H1 (cell line): ENCODE measurements at regions not wholly inside any gene's neighbourhood (a gene's known extent, or its start where the extent isn't known, plus 50 kb on each side); places are given as distances from the start of the nearest gene placed in this dataset.

ENCODE experiments used
- CTCF ChIA-PET: fragments of 300-600 bp; sonication (Branson Sonifier 250); formaldehyde crosslinking; loops from one replicate; lab custom pipeline; 2021; ENCODE audit not compliant: partially characterized antibody; lab: Charles Lee
- POLR2A ChIA-PET: fragments of 300-600 bp; sonication (Branson Sonifier 250); formaldehyde crosslinking; loops from one replicate; lab custom pipeline; 2021; ENCODE audit warnings: inconsistent platforms; ENCODE audit not compliant: partially characterized antibody; lab: Charles Lee
- DNase-seq, 2 experiments: peaks; one replicate each; pipeline versions ENCODE4 v3.0.0 to v3.0.0-alpha.2; 2010 to 2022; ENCODE audit warnings: low spot score in 2 of 2, low read depth in 1 of 2, mixed read lengths in 1 of 2
- FAIRE-seq: peaks from 2 replicates; lab custom pipeline; 2011; peaks lifted over from hg19 to GRCh38; lab: Jason Lieb, UNC
- H2AFZ ChIP-seq: 2 replicates; pipeline ENCODE4 v1.8.1; 2012; ENCODE audit warnings: low read length, inconsistent platforms
- H2AK5ac ChIP-seq: 2 replicates; pipeline ENCODE4 v1.6.1; 2013; ENCODE audit warnings: low read depth, low read length
- H2BK120ac ChIP-seq: replicated peaks from 2 replicates; pipeline ENCODE3; 2013; ENCODE audit warnings: low read depth, low read length, inconsistent platforms
- H2BK12ac ChIP-seq: 2 replicates; pipeline ENCODE4 v1.6.1; 2013; ENCODE audit warnings: low read depth, low read length
- H2BK15ac ChIP-seq: 2 replicates; pipeline ENCODE4 v1.6.1; 2013; ENCODE audit warnings: low read length
- H2BK20ac ChIP-seq: 2 replicates; pipeline ENCODE4 v1.6.1; 2013; ENCODE audit warnings: low read length
- H2BK5ac ChIP-seq: 2 replicates; pipeline ENCODE4 v1.6.1; 2013; ENCODE audit warnings: low read depth, low read length
- H3K14ac ChIP-seq: 2 replicates; pipeline ENCODE4 v1.6.1; 2013; ENCODE audit warnings: inconsistent platforms; ENCODE audit not compliant: insufficient read length
- H3K18ac ChIP-seq: 2 replicates; pipeline ENCODE4 v1.6.1; 2013; ENCODE audit warnings: low read length; ENCODE audit errors: extremely low read depth
- H3K23ac ChIP-seq: 2 replicates; pipeline ENCODE4 v1.6.1; 2013; ENCODE audit warnings: inconsistent platforms; ENCODE audit not compliant: insufficient read length
- H3K23me2 ChIP-seq: 2 replicates; pipeline ENCODE4 v1.6.1; 2013; ENCODE audit warnings: low read depth, low read length
- H3K27ac ChIP-seq: 2 replicates; pipeline ENCODE4 v1.6.1; 2011; ENCODE audit warnings: low read depth, low read length, inconsistent platforms
- H3K27me3 ChIP-seq, 4 experiments: replicated peaks in 1 of 4; 1 replicate in 1 of 4; 2 replicates in 3 of 4; pipeline versions ENCODE4 v1.6.1 to v1.8.1; 2011 to 2013; ENCODE audit warnings: low read length in 3 of 4, mild to moderate bottlenecking in 3 of 4, inconsistent platforms in 2 of 4, mixed read lengths in 2 of 4, moderate library complexity in 1 of 4; ENCODE audit not compliant: control insufficient read depth in 3 of 4, insufficient read depth in 3 of 4; ENCODE audit errors: extremely low read depth in 1 of 4
- H3K36me3 ChIP-seq, 4 experiments: 2 replicates each; pipeline versions ENCODE4 v1.6.1 to v1.8.1; 2011 to 2013; ENCODE audit warnings: mild to moderate bottlenecking in 4 of 4, low read length in 3 of 4, moderate library complexity in 2 of 4, control low read depth in 1 of 4, inconsistent platforms in 1 of 4; ENCODE audit not compliant: insufficient read depth in 4 of 4, control insufficient read depth in 2 of 4
- H3K4ac ChIP-seq: replicated peaks from 2 replicates; pipeline ENCODE3; 2013; ENCODE audit warnings: low read length, low read depth, mixed read lengths, inconsistent platforms; ENCODE audit not compliant: insufficient read length
- H3K4me1 ChIP-seq, 4 experiments: replicated peaks in 1 of 4; 1 replicate in 1 of 4; 2 replicates in 3 of 4; pipeline versions ENCODE4 v1.6.1 to v1.8.1; 2011 to 2013; ENCODE audit warnings: low read length in 3 of 4, inconsistent platforms in 2 of 4, mixed read lengths in 1 of 4; ENCODE audit not compliant: insufficient read depth in 4 of 4, control insufficient read depth in 3 of 4
- H3K4me2 ChIP-seq, 2 experiments: 2 replicates each; pipeline versions ENCODE4 v1.6.1 to v1.8.1; 2011 to 2013; ENCODE audit warnings: low read depth in 2 of 2, low read length in 2 of 2, control low read depth in 1 of 2, inconsistent platforms in 1 of 2, mild to moderate bottlenecking in 1 of 2; ENCODE audit not compliant: insufficient read depth in 1 of 2
- H3K4me3 ChIP-seq, 4 experiments: fragments of 200-600, 300-600 bp in 1 of 4; sonication (generic), shearing (Covaris generic), sonication (Bioruptor Twin) in 1 of 4; 2 replicates each; pipeline versions ENCODE4 v1.5.1 to v1.8.1; 2011 to 2016; ENCODE audit warnings: low read length in 4 of 4, low read depth in 3 of 4, control low read depth in 2 of 4, inconsistent platforms in 2 of 4, mild to moderate bottlenecking in 2 of 4, mixed read lengths in 1 of 4, moderate library complexity in 1 of 4; ENCODE audit not compliant: insufficient read depth in 2 of 4; ENCODE audit errors: extremely low read depth in 1 of 4
- H3K56ac ChIP-seq: replicated peaks from 2 replicates; pipeline ENCODE3; 2013; ENCODE audit warnings: low read depth, mild to moderate bottlenecking, mixed read lengths, low read length, inconsistent platforms; ENCODE audit not compliant: insufficient read length
- H3K79me1 ChIP-seq: 2 replicates; pipeline ENCODE4 v1.6.1; 2013; ENCODE audit warnings: low read depth, low read length, control low read depth
- H3K79me2 ChIP-seq, 2 experiments: 2 replicates each; pipeline versions ENCODE4 v1.6.1 to v1.8.1; 2012 to 2013; ENCODE audit warnings: low read length in 2 of 2, mild to moderate bottlenecking in 2 of 2, inconsistent platforms in 1 of 2; ENCODE audit not compliant: insufficient read depth in 2 of 2, control insufficient read depth in 1 of 2
- H3K9ac ChIP-seq, 4 experiments: replicated peaks in 1 of 4; 1 replicate in 1 of 4; 2 replicates in 3 of 4; pipeline versions ENCODE4 v1.6.1 to v1.8.1; 2011 to 2013; ENCODE audit warnings: low read depth in 3 of 4, low read length in 3 of 4, control low read depth in 2 of 4, mild to moderate bottlenecking in 2 of 4, moderate library complexity in 2 of 4, inconsistent platforms in 1 of 4; ENCODE audit errors: extremely low read depth in 1 of 4
- H3K9me3 ChIP-seq, 2 experiments: 2 replicates each; pipeline versions ENCODE4 v1.6.1 to v1.8.1; 2012 to 2013; ENCODE audit warnings: mild to moderate bottlenecking in 2 of 2, moderate library complexity in 2 of 2, control low read depth in 1 of 2, inconsistent platforms in 1 of 2, low read depth in 1 of 2, low read length in 1 of 2, mixed read lengths in 1 of 2; ENCODE audit not compliant: insufficient read depth in 2 of 2
- H4K20me1 ChIP-seq, 2 experiments: replicated peaks in 1 of 2; 2 replicates each; pipeline versions ENCODE3 to v1.8.1; 2011 to 2013; ENCODE audit warnings: inconsistent platforms in 2 of 2, low read length in 2 of 2, mild to moderate bottlenecking in 1 of 2; ENCODE audit not compliant: insufficient read depth in 2 of 2, control insufficient read depth in 1 of 2
- H4K5ac ChIP-seq: 2 replicates; pipeline ENCODE4 v1.6.1; 2013; ENCODE audit warnings: low read length, low read depth, mixed read lengths, inconsistent platforms; ENCODE audit not compliant: insufficient read length
- H4K8ac ChIP-seq: 2 replicates; pipeline ENCODE4 v1.8.0; 2013; ENCODE audit warnings: mild to moderate bottlenecking, moderate library complexity, low read length, inconsistent platforms; ENCODE audit not compliant: insufficient read depth; ENCODE audit errors: extremely low read depth
- H4K91ac ChIP-seq: replicated peaks from 2 replicates; pipeline ENCODE3; 2013; ENCODE audit warnings: low read length, mixed read lengths, inconsistent platforms; ENCODE audit not compliant: insufficient read length
- ATF2 ChIP-seq: IDR thresholded peaks from 2 replicates; pipeline ENCODE4 v1.6.1; 2012; ENCODE audit warnings: low read length, inconsistent platforms
- BCL11A ChIP-seq, 2 experiments: IDR thresholded peaks; one replicate each; pipeline ENCODE4 v1.6.1; 2011; ENCODE audit warnings: low read depth in 2 of 2, low read length in 2 of 2, mild to moderate bottlenecking in 2 of 2
- CTBP2 ChIP-seq: IDR thresholded peaks from 2 replicates; pipeline ENCODE4 v1.7.0; 2011; ENCODE audit warnings: borderline replicate concordance, mild to moderate bottlenecking, moderate library complexity, mixed read lengths, low read length; ENCODE audit not compliant: insufficient read depth, insufficient read length
- EZH2 ChIP-seq: fragments of 200-600 bp; sonication (generic); IDR thresholded peaks from 2 replicates; pipeline ENCODE4 v1.7.1; 2012; ENCODE audit warnings: low read depth, mild to moderate bottlenecking, moderate library complexity, low read length, inconsistent platforms; ENCODE audit not compliant: severe bottlenecking
- JUND ChIP-seq: IDR thresholded peaks from 2 replicates; pipeline ENCODE4 v1.6.1; 2011; ENCODE audit warnings: mild to moderate bottlenecking, improper control_type of control experiment, low read length
- POLR2AphosphoS5 ChIP-seq: IDR thresholded peaks from 2 replicates; pipeline ENCODE4 v1.6.1; 2011; ENCODE audit warnings: low read depth, low read length
- POU5F1 ChIP-seq: IDR thresholded peaks from 2 replicates; pipeline ENCODE4 v1.6.1; 2011; ENCODE audit warnings: low read depth, mild to moderate bottlenecking, low read length, moderate library complexity
- RXRA ChIP-seq: IDR thresholded peaks from 2 replicates; pipeline ENCODE4 v1.6.1; 2011; ENCODE audit warnings: low read depth, mild to moderate bottlenecking, low read length, moderate library complexity; ENCODE audit not compliant: insufficient read depth
- SP2 ChIP-seq: IDR thresholded peaks from 2 replicates; pipeline ENCODE4 v1.6.1; 2012; ENCODE audit warnings: mild to moderate bottlenecking, low read length, inconsistent platforms
- TBP ChIP-seq: IDR thresholded peaks from 2 replicates; pipeline ENCODE4 v1.6.1; 2011; ENCODE audit warnings: low read depth, low read length, improper control_type of control experiment
- WGBS, 2 experiments: shearing (Covaris generic) in 1 of 2; methylation state at CpG; one replicate each; pipeline versions ENCODE4 v1.1.6 to v1.1.7; 2013 to 2015; ENCODE audit warnings: low lambda C conversion rate in 2 of 2, mixed read lengths in 2 of 2, inconsistent platforms in 1 of 2, low coverage in 1 of 2, missing lambda C conversion rate in 1 of 2; ENCODE audit not compliant: insufficient replicate concordance in 2 of 2, insufficient coverage in 1 of 2, insufficient read length in 1 of 2; ENCODE audit errors: extremely low coverage in 1 of 2, missing lambda C conversion rate in 1 of 2; 5-methylcytosine and 5-hydroxymethylcytosine counted together
- TF ChIP-seq, protein P1 (sequence below): IDR thresholded peaks from 2 replicates; pipeline ENCODE4 v1.6.1; 2011; ENCODE audit warnings: low read depth, mild to moderate bottlenecking, low read length; ENCODE audit not compliant: insufficient read depth
- TF ChIP-seq, protein P2 (sequence below): IDR thresholded peaks from 2 replicates; pipeline ENCODE4 v1.6.1; 2011; ENCODE audit warnings: low read length, improper control_type of control experiment

DNA sequence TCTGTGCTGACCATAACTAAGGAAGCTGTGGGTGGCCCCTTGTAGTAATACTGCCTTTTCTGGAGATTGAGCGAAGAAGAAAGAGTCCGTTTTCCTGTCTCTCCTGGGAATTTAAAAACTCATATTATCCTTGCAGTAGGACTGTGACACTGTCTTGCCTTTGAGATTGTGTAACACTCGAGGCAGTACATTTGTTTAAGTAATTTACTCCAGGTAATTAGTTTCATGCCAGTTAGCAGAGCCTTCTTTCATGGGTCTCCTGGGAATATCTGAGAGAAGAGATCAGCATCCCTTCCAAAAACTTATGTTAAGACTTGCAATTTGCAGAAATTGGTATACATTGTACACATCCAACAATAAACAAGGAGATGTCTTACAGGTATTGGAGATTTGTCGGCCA lies 405.6 kb downstream of the DMRT2 start:
- H2BK12ac ChIP-seq = no peak overlapping the region
- H2AK5ac ChIP-seq = no peak overlapping the region
- H3K9me3 ChIP-seq = peaks cover 51 to 68% of the 10 kb centered on the region in 2 experiments
- no peak overlapping the region for H3K9ac ChIP-seq
- no peak overlapping the region for H3K14ac ChIP-seq
- H3K36me3 ChIP-seq = no peaks in the 10 kb centered on the region
- no peaks in the 10 kb centered on the region for H3K27me3 ChIP-seq
- ChIA-PET POLR2A (no interaction called here), CTCF (no interaction called here)
- no peaks in the 10 kb centered on the region for H3K79me2 ChIP-seq
- H4K20me1 ChIP-seq = no peaks in the 10 kb centered on the region
- no peak overlapping the region for H2BK20ac ChIP-seq
- no peak overlapping the region for H3K4ac ChIP-seq
- no peak overlapping the region for H2BK120ac ChIP-seq
- no peak overlapping the region for H3K23ac ChIP-seq
- FAIRE-seq = no peak
- no peak overlapping the region for H4K5ac ChIP-seq
- H3K27ac ChIP-seq = no peak overlapping the region
- no peaks in the 10 kb centered on the region for H3K23me2 ChIP-seq
- WGBS, 2 experiments = 69% methylated on average over 4 of the region's 4 CpGs; no CpG with 5 or more reads in 1 of the 2 experiments
- no peak overlapping the region for H2BK5ac ChIP-seq
- no peak overlapping the region for H3K4me2 ChIP-seq
- H3K79me1 ChIP-seq = no peaks in the 10 kb centered on the region
- no peak overlapping the region for H3K18ac ChIP-seq
- no peak overlapping the region for H4K91ac ChIP-seq
- no peak overlapping the region for H2AFZ ChIP-seq
- no peak for DNase-seq
- H3K56ac ChIP-seq = no peak overlapping the region
- H3K4me1 ChIP-seq = no peaks in the 10 kb centered on the region
- H3K4me3 ChIP-seq = no peak overlapping the region
- no peak overlapping the region for H4K8ac ChIP-seq
- H2BK15ac ChIP-seq = no peak overlapping the region
- TF ChIP-seq BCL11A (IDR thresholded peaks at IDR 0.05; ENCODE audit: low read depth in 2 of 2, low read length in 2 of 2) (no peak), SP2 (no peak), CTBP2 (no peak), POLR2AphosphoS5 (no peak), TBP (no peak), ATF2 (no peak), EZH2 (no peak), RXRA (no peak), JUND (no peak), POU5F1 (no peak)
- TF ChIP-seq, protein P1, sequence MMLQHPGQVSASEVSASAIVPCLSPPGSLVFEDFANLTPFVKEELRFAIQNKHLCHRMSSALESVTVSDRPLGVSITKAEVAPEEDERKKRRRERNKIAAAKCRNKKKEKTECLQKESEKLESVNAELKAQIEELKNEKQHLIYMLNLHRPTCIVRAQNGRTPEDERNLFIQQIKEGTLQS = no peak
- TF ChIP-seq, protein P2, sequence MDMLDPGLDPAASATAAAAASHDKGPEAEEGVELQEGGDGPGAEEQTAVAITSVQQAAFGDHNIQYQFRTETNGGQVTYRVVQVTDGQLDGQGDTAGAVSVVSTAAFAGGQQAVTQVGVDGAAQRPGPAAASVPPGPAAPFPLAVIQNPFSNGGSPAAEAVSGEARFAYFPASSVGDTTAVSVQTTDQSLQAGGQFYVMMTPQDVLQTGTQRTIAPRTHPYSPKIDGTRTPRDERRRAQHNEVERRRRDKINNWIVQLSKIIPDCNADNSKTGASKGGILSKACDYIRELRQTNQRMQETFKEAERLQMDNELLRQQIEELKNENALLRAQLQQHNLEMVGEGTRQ = no peak
